ENCODE measurements at regions not wholly inside any gene's neighbourhood (a gene's known extent, or its start where the extent isn't known, plus 50 kb on each side); places are given as distances from the start of the nearest gene placed in this dataset.

- TF ChIP-seq, protein P1, sequence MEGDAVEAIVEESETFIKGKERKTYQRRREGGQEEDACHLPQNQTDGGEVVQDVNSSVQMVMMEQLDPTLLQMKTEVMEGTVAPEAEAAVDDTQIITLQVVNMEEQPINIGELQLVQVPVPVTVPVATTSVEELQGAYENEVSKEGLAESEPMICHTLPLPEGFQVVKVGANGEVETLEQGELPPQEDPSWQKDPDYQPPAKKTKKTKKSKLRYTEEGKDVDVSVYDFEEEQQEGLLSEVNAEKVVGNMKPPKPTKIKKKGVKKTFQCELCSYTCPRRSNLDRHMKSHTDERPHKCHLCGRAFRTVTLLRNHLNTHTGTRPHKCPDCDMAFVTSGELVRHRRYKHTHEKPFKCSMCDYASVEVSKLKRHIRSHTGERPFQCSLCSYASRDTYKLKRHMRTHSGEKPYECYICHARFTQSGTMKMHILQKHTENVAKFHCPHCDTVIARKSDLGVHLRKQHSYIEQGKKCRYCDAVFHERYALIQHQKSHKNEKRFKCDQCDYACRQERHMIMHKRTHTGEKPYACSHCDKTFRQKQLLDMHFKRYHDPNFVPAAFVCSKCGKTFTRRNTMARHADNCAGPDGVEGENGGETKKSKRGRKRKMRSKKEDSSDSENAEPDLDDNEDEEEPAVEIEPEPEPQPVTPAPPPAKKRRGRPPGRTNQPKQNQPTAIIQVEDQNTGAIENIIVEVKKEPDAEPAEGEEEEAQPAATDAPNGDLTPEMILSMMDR (IDR thresholded peaks at IDR 0.05), result no peak
- no peak for TF ChIP-seq EP300 (IDR thresholded peaks at IDR 0.05)
- no peak for TF ChIP-seq POLR2AphosphoS5 (IDR thresholded peaks at IDR 0.05)
These were observed 1308.4 kb downstream of the CDH8 start for GRCh38 chr16:60727851-60728250.

All from stomach (tissue), 4 donors.